MV-4-11 (cell line): ENCODE measurements at regions not wholly inside any gene's neighbourhood (a gene's known extent, or its start where the extent isn't known, plus 50 kb on each side); places are given as distances from the start of the nearest gene placed in this dataset.

Experiments used
- DNase-seq: peaks from one replicate; lab custom pipeline; 2025; lab: John Stamatoyannopoulos, UW

DNA sequence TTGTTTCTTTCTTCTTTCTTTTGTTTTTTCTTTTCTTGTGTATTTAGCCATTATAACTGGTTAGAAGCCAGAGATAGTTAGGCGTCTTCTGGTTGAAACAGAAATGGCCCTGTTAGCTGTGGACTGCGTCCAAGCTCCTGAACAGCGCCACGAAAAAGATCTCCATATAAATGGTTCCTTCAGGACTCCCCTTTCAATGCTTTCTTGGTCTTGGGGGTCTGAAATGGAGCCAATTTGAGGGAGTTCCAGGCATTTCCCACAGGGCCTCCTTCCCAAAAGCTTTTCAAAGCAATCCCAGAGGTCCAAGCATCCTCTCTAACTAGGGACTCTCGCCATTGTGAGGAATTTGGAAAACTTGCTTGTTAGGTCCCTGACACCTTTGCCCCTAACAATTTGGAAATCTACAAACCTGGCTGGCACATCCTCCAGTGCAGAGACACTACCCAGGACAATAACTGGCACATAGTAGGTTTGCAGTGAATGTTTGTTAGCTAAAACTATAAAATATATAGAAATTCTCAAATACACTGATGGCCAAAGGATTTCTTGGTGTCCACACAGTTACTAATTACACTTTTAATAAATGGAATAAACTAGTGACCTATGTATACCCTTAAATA is 80.1 kb downstream of the MYCN start:
- no peak for DNase-seq

DNA sequence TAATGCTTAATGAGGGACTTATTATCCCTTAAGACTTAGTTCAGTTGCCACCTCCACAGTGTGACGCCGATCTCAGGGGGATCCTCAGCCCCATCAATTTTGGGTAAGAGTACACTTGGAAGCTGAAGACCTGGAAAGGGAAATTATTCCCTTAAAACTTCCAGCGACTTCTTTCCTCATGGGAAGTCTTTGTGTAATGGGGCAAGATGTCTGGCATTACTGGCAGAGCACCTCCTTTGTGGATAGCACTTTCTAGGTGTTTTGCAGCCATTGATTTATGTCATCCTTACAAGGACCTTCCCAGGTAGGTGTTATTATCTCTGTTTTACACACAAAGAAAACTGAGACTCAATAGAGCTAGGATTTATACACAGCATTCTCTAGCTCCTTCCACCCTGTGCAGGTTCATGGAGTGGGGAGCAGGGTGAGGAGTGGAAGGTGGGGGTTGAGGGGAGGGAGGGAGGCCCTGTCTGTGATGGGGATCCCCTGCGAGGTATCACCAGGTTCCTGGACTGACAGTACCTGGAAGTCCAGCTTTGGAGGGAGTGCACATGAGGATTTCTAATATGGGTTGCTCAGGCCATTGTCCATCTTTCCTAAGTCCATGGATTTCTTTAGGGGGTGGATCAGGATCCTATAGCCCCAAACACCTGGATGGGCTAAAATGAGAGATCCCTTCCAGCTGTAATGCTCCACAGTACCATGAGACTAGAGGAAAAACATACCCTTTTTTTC is 79.4 kb downstream of the MYCN start:
- DNase-seq: no peak

DNA sequence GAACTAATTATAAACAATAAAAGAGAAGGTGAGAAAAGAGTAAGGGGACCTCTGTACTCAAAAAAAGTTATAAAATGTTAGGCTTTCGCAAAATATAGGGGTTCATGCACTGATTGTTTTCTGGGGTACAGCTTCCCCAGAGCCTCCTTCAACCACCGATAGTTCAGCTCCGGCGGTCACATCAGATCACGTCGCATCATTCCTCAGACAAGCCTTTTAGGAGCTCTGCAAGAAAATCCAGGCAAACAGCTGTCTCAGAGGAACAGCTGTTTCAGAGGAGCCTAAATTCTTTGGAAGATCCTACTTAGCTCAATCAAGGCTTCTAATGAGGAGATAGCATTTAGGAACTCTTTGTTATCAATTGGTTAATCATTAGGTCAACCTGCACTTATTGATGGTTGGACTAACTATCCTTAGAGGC is 78.7 kb downstream of the MYCN start:
- no peak for DNase-seq

DNA sequence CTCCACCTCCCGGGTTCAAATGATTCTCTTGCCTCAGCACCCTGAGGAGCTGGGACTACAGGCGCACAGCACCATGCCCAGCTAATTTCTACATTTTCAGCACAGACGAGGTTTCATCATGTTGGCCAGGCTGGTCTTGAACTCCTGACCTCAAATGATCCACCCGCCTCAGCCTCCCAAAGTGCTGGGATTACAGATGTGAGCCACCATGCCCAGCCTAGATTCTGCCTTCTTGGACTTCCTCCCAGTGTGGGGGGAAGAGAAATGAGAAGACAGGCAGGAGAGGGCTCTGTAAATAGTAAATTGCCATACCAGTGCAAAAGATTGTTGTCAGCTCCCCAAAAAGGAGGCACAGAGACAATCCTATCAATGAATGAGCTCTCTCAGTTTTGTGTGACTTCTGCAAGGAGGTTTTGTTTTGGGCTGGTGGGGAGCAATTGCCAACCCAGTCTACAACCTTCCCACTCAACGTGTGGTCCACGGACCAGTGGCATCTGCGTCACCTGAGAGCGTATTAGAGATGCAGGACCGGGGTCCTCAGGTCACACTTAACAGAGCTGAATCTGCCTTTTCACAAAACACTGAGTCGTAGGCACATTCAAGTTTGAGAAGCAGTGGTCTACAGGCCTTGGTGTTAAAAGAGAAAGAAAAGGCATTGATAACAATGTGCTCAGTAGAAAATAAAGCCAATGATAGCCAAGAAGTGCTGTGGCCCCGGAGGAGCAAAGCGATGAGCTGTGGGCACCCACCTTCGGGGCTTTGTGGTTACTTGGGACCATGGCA is 78.1 kb downstream of the MYCN start:
- DNase-seq: no peak

GRCh38 chr2:16016282-16016681 is 75.9 kb downstream of the MYCN start:
- DNase-seq: no peak

DNA sequence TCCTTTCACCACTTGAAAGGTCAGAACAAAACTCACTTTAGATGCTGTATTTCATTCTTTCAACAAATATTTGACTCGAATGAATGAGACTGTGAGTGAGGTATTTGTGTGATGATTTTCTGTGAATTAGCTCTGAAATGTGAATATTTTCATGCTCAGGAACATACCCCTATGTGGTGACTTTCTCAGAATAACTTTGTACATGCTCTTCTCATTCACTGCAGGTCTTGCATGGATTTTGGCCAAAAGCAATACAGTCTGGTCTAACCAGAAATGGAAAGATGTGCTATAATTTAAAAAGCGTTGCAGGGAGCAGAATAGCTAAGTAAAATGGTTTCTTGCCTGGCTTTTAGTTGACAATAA is 75.5 kb downstream of the MYCN start:
- no peak for DNase-seq

GRCh38 chr2:16015210-16015902 is 75.0 kb downstream of the MYCN start:
- no peak for DNase-seq

DNA sequence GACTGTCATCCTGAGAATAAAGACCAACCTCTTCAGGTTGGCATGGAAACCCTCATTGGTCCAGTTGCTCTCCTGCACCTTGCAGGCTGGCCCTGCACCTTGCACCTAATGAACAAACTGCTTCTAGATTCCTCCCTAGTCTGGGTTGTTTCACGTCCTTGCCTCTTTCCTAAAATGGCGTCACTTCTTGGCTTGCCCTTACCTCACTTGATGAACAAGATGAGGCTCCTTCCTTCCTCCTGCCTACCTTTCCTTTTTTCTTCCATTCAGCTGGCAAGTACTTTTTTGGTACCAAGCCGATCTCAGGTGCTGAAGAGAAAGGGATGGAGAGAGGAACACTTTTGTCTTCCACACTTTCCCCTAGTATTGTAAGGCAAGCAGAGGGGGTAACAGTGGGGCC is 74.5 kb downstream of the MYCN start:
- DNase-seq: no peak

- DNase-seq: no peak
Observed at GRCh38 chr2:16014041-16014787, 73.9 kb downstream of the MYCN start.

DNA sequence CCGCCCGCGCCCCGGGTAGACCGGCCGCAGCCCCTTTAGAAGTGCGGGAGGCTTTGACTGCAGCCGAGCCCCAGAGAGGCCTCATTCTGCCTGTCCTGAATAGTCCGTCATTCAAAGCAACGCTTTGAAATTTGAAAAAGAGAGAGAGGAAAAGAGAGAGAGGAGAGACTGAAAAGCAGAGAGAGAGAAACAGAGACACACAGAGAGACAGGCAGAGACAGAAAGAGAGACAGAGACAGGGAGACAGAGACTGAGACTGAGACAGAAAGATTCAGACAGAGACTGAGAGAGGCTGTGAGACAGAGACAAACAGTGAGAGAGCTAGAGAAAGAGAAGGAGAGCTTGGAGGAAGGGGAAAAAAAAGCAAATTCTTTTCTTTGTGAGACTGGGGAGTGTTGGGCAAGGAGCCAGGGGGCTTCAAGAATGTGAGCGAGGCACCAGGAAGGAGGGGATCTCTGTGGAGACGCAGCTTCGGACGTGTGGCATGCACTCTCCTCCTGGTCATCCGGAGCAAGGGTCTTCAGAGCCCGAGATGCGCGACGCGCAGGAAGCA is 73.1 kb downstream of the MYCN start:
- DNase-seq: no peak

- DNase-seq: no peak
Observed at GRCh38 chr2:16012626-16013358, 72.4 kb downstream of the MYCN start.

DNA sequence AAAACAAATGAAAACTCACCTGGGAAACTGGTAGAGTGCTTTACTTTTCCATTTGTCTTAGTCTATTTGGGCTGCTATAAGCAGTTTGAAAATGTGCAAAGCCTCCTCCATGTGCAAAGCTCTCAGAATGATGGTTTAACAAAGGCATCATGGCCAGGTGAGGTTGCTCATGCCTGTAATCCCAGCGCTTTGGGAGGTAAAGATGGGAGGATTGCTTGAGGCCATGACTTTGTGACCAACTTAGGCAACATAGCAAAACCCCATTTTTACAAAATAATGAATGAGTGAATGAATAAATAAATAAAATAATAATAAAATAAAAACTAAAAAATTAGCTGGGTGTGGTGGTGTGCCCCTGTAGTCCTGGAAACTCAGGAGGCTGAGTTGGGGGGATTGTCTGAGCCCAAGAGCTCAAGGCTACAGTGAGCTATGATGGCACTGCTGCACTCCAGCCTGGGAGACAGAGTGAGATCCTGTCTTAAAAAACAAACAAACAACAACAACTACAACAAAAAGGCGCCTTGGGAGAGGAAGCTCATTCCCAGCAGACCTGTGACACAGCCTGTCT is 71.8 kb downstream of the MYCN start:
- no peak for DNase-seq

DNA sequence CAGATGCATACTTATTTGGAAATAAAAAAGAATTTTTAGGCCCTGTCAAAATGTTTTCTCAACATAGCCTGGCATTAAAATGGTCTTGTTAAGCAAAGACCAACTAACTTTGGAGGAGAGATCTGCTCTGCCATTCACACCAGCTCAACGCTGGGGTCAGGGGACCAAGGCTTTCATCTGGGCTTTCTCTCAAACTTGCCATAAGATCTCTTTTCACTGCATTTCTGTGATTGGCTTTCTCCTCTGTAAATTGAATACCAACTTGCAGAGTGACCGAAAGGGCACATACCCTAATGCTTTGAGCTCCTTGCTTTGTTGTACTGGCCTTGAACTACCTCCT is 71.2 kb downstream of the MYCN start:
- DNase-seq: no peak

DNA sequence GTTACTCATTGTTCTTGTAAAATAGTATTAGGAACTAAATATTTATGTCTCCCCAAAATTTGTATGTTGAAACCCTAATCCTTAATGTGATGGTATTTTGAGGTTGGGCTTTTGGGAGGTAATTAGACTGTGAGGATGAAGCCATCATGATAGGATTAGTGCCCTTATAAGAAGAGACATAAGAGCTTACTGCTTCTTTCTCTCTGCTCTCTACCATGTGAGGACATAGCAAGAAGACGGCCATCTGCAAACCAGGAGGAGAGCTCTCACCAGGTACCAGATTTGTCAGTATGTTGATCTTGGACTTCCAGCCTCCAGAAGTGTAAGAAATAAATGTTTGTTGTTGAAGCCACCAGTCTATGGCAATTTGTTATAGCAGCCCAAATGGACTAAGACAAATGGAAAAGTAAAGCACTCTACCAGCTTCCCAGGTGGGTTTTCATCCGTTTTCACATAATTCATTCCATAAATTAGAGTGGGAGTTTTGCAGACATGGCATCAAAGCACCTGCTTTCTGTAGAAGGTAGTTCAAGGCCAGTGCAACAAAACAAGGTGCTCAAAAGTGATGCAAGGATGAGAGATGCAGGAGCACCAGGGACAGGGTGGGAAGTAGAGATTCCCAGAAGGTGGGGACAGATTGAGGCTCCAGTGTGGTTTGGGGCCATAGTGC is 70.7 kb downstream of the MYCN start:
- DNase-seq: no peak

GRCh38 chr2:16010011-16010410 is 69.7 kb downstream of the MYCN start:
- DNase-seq: no peak

DNA sequence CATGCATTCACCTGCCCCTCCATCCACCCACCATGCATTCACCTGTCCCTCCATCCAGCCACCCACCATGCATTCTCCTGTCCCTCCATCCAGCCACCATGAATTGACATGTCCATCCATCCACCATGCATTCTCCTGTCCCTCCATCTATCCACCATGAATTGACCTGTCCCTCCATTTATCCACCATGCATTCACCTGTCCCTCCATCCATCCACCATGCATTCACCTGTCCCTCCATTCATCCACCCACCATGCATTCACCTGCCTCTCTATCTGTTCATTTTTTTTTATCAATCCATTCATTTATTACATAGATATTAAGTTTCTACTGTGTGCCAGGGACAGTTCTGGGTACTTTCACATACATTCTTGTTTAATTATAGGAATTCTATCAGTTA is 69.2 kb downstream of the MYCN start:
- DNase-seq: no peak

- no peak for DNase-seq
Observed at GRCh38 chr2:16008856-16009255, 68.5 kb downstream of the MYCN start.

GRCh38 chr2:16008331-16008850 is 68.0 kb downstream of the MYCN start:
- DNase-seq: no peak

GRCh38 chr2:16007167-16007934 is 67.0 kb downstream of the MYCN start:
- DNase-seq: no peak
